PC-3 (cell line): ENCODE measurements at regions not wholly inside any gene's neighbourhood (a gene's known extent, or its start where the extent isn't known, plus 50 kb on each side); places are given as distances from the start of the nearest gene placed in this dataset.

Experiments used
- ATAC-seq: fragments of 200-7000 bp; cut with Tn5 transposase; 2 replicates; pipeline ENCODE4 v1.9.1; 2020; ENCODE audit warnings: mild to moderate bottlenecking, moderate library complexity
- BruUV-seq: library from RNA; stranded (reverse); fragments of 400-500 nt; replicated peaks from 2 replicates; lab custom pipeline; 2021; lab: Mats Ljungman, UMichigan
- CTCF ChIA-PET: fragments of 300-600 bp; sonication (Branson Sonifier 250); formaldehyde crosslinking; loops from one replicate; lab custom pipeline; 2022; ENCODE audit warnings: antibody characterized with exemption; lab: Charles Lee
- POLR2A ChIA-PET: fragments of 300-600 bp; sonication (Branson Sonifier 250); formaldehyde crosslinking; loops from one replicate; lab custom pipeline; 2022; ENCODE audit warnings: antibody characterized with exemption; ENCODE audit not compliant: unreplicated experiment; lab: Charles Lee
- DNase-seq: peaks from one replicate; pipeline ENCODE4 v3.0.0-alpha.2; 2015
- H2AFZ ChIP-seq: fragments of 300-600 bp; sonication (generic); 2 replicates; pipeline ENCODE4 v1.6.0; 2016; ENCODE audit warnings: antibody characterized with exemption, low read length
- H3F3A ChIP-seq: fragments of 300-600 bp; sonication (generic); one replicate; pipeline ENCODE4 v1.6.0; 2017; ENCODE audit warnings: antibody characterized with exemption, low read length, control low read depth, mild to moderate bottlenecking; ENCODE audit not compliant: unreplicated experiment
- H3K27ac ChIP-seq: fragments of 300-600 bp; sonication (generic); 2 replicates; pipeline ENCODE4 v1.5.1; 2016; ENCODE audit warnings: mild to moderate bottlenecking, low read length
- H3K27me3 ChIP-seq: fragments of 300-600 bp; sonication (generic); 2 replicates; pipeline ENCODE4 v1.6.1; 2016; ENCODE audit warnings: low read length, mixed read lengths
- H3K36me3 ChIP-seq: fragments of 300-600 bp; sonication (generic); 2 replicates; pipeline ENCODE4 v1.6.1; 2016; ENCODE audit warnings: low read depth, mixed run types, low read length, mixed read lengths
- H3K4me1 ChIP-seq: fragments of 300-600 bp; sonication (generic); 2 replicates; pipeline ENCODE4 v1.5.1; 2016; ENCODE audit warnings: low read length; ENCODE audit not compliant: insufficient read depth
- H3K4me2 ChIP-seq: fragments of 300-600 bp; sonication (generic); 2 replicates; pipeline ENCODE4 v1.6.0; 2016; ENCODE audit warnings: low read length
- H3K4me3 ChIP-seq: fragments of 300-600 bp; sonication (generic); 2 replicates; pipeline ENCODE4 v1.5.1; 2016; ENCODE audit warnings: mild to moderate bottlenecking, low read length, mixed read lengths
- H3K79me2 ChIP-seq: fragments of 300-600 bp; sonication (generic); 2 replicates; pipeline ENCODE4 v1.6.1; 2017; ENCODE audit warnings: low read length, mixed read lengths
- H3K9ac ChIP-seq: fragments of 300-600 bp; sonication (generic); 2 replicates; pipeline ENCODE4 v1.6.0; 2016; ENCODE audit warnings: mild to moderate bottlenecking, low read length
- H3K9me2 ChIP-seq: fragments of 300-600 bp; sonication (generic); replicated peaks from 2 replicates; pipeline ENCODE4 v1.6.1; 2016; ENCODE audit warnings: mixed run types, low read length, mixed read lengths
- H3K9me3 ChIP-seq: fragments of 300-600 bp; sonication (generic); 2 replicates; pipeline ENCODE4 v1.6.1; 2016; ENCODE audit warnings: low read length, mixed read lengths
- H4K20me1 ChIP-seq: fragments of 300-600 bp; sonication (generic); 2 replicates; pipeline ENCODE4 v1.6.1; 2016; ENCODE audit warnings: low read length, mixed read lengths
- CTCF ChIP-seq: fragments of 300-600 bp; sonication (generic); conservative IDR thresholded peaks from 2 replicates; pipeline ENCODE4 v1.5.1; 2017; ENCODE audit warnings: antibody characterized with exemption, low read depth, mild to moderate bottlenecking, low read length
- EZH2 ChIP-seq: fragments of 300-600 bp; sonication (generic); IDR thresholded peaks from one replicate; pipeline ENCODE4 v1.6.1; 2017; ENCODE audit warnings: antibody characterized with exemption, mild to moderate bottlenecking, low read length; ENCODE audit not compliant: unreplicated experiment
- EZH2phosphoT487 ChIP-seq: fragments of 300-600 bp; sonication (generic); IDR thresholded peaks from 2 replicates; pipeline ENCODE4 v1.6.1; 2018; ENCODE audit warnings: mild to moderate bottlenecking, antibody characterized with exemption, low read length, borderline replicate concordance
- intact Hi-C: fragments of 100-400 bp; cut with micrococcal nuclease; formaldehyde crosslinking; loops from 2 replicates; pipeline ENCODE4 v1.9.0; 2023

GRCh38 chr15:96106628-96107027 is 223.9 kb upstream of the NR2F2 start:
- no TSS peak for BruUV-seq
- Histone ChIP-seq H4K20me1 (no peaks in the 10 kb centered on the region), H3K9ac (no peak overlapping the region), H2AFZ (no peak overlapping the region), H3F3A (no peaks in the 10 kb centered on the region), H3K4me3 (no peak overlapping the region), H3K27me3 (no peaks in the 10 kb centered on the region), H3K9me2 (no peaks in the 10 kb centered on the region), H3K4me1 (peaks cover 3% of the 10 kb centered on the region; the same call in 1 of the 2 replicates), H3K79me2 (no peaks in the 10 kb centered on the region), H3K36me3 (no peaks in the 10 kb centered on the region), H3K9me3 (no peaks in the 10 kb centered on the region), H3K27ac (no peak overlapping the region), H3K4me2 (no peak overlapping the region)
- POLR2A ChIA-PET, result no interaction called here
- TF ChIP-seq EZH2, result no peak
- no peak for TF ChIP-seq CTCF
- TF ChIP-seq EZH2phosphoT487, result no peak
- DNase-seq (no peak), ATAC-seq (no peak)
- CTCF ChIA-PET, result no interaction called here
- intact Hi-C loops, result no loop called here

GRCh38 chr15:96107916-96108315 is 222.6 kb upstream of the NR2F2 start:
- no peaks in the 10 kb centered on the region for H3K9me3 ChIP-seq
- H3K9me2 ChIP-seq, result no peaks in the 10 kb centered on the region
- BruUV-seq, result no TSS peak
- POLR2A ChIA-PET, result no interaction called here
- no peak overlapping the region for H3K27ac ChIP-seq
- ATAC-seq (no peak), DNase-seq (no peak)
- intact Hi-C loops, result no loop called here
- CTCF ChIA-PET, result no interaction called here
- H3K27me3 ChIP-seq, result no peaks in the 10 kb centered on the region
- TF ChIP-seq CTCF (no peak), EZH2phosphoT487 (no peak), EZH2 (no peak)
- H3K4me1 ChIP-seq, result no peaks in the 10 kb centered on the region
- H3K9ac ChIP-seq, result no peak overlapping the region
- H3K4me3 ChIP-seq, result no peak overlapping the region
- H3K36me3 ChIP-seq, result no peaks in the 10 kb centered on the region
- H3K79me2 ChIP-seq, result no peaks in the 10 kb centered on the region
- no peak overlapping the region for H3K4me2 ChIP-seq
- H4K20me1 ChIP-seq, result no peaks in the 10 kb centered on the region
- H3F3A ChIP-seq, result no peaks in the 10 kb centered on the region
- no peak overlapping the region for H2AFZ ChIP-seq

- no peak overlapping the region for H3K4me2 ChIP-seq
- no peaks in the 10 kb centered on the region for H3K36me3 ChIP-seq
- ATAC-seq, result no peak
- intact Hi-C loops, result no loop called here
- POLR2A ChIA-PET, result no interaction called here
- DNase-seq, result no peak
- H4K20me1 ChIP-seq, result no peaks in the 10 kb centered on the region
- no peaks in the 10 kb centered on the region for H3K79me2 ChIP-seq
- H2AFZ ChIP-seq, result no peak overlapping the region
- no peaks in the 10 kb centered on the region for H3F3A ChIP-seq
- no peak overlapping the region for H3K9ac ChIP-seq
- no peaks in the 10 kb centered on the region for H3K9me3 ChIP-seq
- H3K27ac ChIP-seq, result no peak overlapping the region
- no peaks in the 10 kb centered on the region for H3K9me2 ChIP-seq
- TF ChIP-seq CTCF (no peak), EZH2 (no peak), EZH2phosphoT487 (no peak)
- no peak overlapping the region for H3K4me3 ChIP-seq
- CTCF ChIA-PET, result no interaction called here
- no peaks in the 10 kb centered on the region for H3K4me1 ChIP-seq
- BruUV-seq, result no TSS peak
- no peaks in the 10 kb centered on the region for H3K27me3 ChIP-seq
Measured at GRCh38 chr15:96108405-96108804, 222.1 kb upstream of the NR2F2 start.
